CD1c-positive myeloid dendritic cell (primary cell): ENCODE measurements at regions not wholly inside any gene's neighbourhood (a gene's known extent, or its start where the extent isn't known, plus 50 kb on each side); places are given as distances from the start of the nearest gene placed in this dataset.
"Not testable (repeated sequence)": the region's sequence is repeated elsewhere in the genome, so short reads cannot be mapped to it uniquely, and the experiment has no call there.

Experiments used
- DNase-seq: peaks from one replicate; pipeline ENCODE4 v3.0.0-alpha.2; 2016; ENCODE audit errors: extremely low spot score

GRCh38 chr2:31813016-31813415, 197.8 kb downstream of the MEMO1 start:
- no peak for DNase-seq

- peak; percentile 73 for DNase-seq
Measured at GRCh38 chr2:31812051-31812798, 198.6 kb downstream of the MEMO1 start.

- DNase-seq, result no peak
Measured at GRCh38 chr2:31811482-31811881, 199.3 kb downstream of the MEMO1 start.

- no peak for DNase-seq
Measured at GRCh38 chr2:31810200-31810917, 200.4 kb downstream of the MEMO1 start.

- no peak for DNase-seq
Measured at GRCh38 chr2:31805688-31806087, 205.1 kb downstream of the MEMO1 start.

- not testable (repeated sequence) for DNase-seq
Measured at GRCh38 chr2:31803481-31804153, 207.2 kb downstream of the MEMO1 start.

GRCh38 chr2:31802711-31803110, 208.1 kb downstream of the MEMO1 start:
- DNase-seq, result no peak

GRCh38 chr2:31799282-31799681, 211.5 kb downstream of the MEMO1 start:
- not testable (repeated sequence) for DNase-seq

- no peak for DNase-seq
Measured at GRCh38 chr2:31788273-31788672, 207.5 kb upstream of the SRD5A2 start.

GRCh38 chr2:31785876-31786275, 205.1 kb upstream of the SRD5A2 start:
- no peak for DNase-seq

GRCh38 chr2:31784868-31785267, 204.1 kb upstream of the SRD5A2 start:
- no peak for DNase-seq

GRCh38 chr2:31783446-31784091, 202.8 kb upstream of the SRD5A2 start:
- DNase-seq, result not testable (repeated sequence)

GRCh38 chr2:31778153-31778552, 197.4 kb upstream of the SRD5A2 start:
- DNase-seq, result no peak

GRCh38 chr2:31770741-31771140, 190.0 kb upstream of the SRD5A2 start:
- no peak for DNase-seq

- DNase-seq, result no peak
Measured at GRCh38 chr2:31765078-31765945, 184.6 kb upstream of the SRD5A2 start.

- DNase-seq, result no peak
Measured at GRCh38 chr2:31764169-31764568, 183.4 kb upstream of the SRD5A2 start.

- no peak for DNase-seq
Measured at GRCh38 chr2:31762085-31762484, 181.3 kb upstream of the SRD5A2 start.

- not testable (repeated sequence) for DNase-seq
Measured at GRCh38 chr2:31757351-31757750, 176.6 kb upstream of the SRD5A2 start.

- DNase-seq, result not testable (repeated sequence)
Measured at GRCh38 chr2:31748746-31749145, 168.0 kb upstream of the SRD5A2 start.

- DNase-seq, result no peak
Measured at GRCh38 chr2:31748041-31748440, 167.3 kb upstream of the SRD5A2 start.

- no peak for DNase-seq
Measured at GRCh38 chr2:31739161-31739560, 158.4 kb upstream of the SRD5A2 start.
